Ishikawa (cell line): ENCODE measurements at regions not wholly inside any gene's neighbourhood (a gene's known extent, or its start where the extent isn't known, plus 50 kb on each side); places are given as distances from the start of the nearest gene placed in this dataset.

ENCODE experiments used
- CEBPB ChIP-seq: IDR thresholded peaks from 2 replicates; pipeline ENCODE4 v1.6.1; 2012
- CREB1 ChIP-seq: IDR thresholded peaks from 2 replicates; pipeline ENCODE4 v1.6.1; 2012; ENCODE audit warnings: low read depth
- EGR1 ChIP-seq: IDR thresholded peaks from 2 replicates; pipeline ENCODE4 v1.6.1; 2012
- EP300 ChIP-seq: IDR thresholded peaks from 2 replicates; pipeline ENCODE4 v1.6.1; 2012; ENCODE audit warnings: borderline replicate concordance
- FOXM1 ChIP-seq: IDR thresholded peaks from 2 replicates; pipeline ENCODE4 v1.6.1; 2012; ENCODE audit warnings: low read depth, borderline replicate concordance
- NFIC ChIP-seq: IDR thresholded peaks from 2 replicates; pipeline ENCODE4 v1.6.1; 2012
- RAD21 ChIP-seq: IDR thresholded peaks from 2 replicates; pipeline ENCODE4 v1.6.1; 2012; ENCODE audit warnings: low read depth
- TAF1 ChIP-seq: IDR thresholded peaks from 2 replicates; pipeline ENCODE4 v1.6.1; 2012; ENCODE audit warnings: low read depth, mild to moderate bottlenecking
- TCF12 ChIP-seq: IDR thresholded peaks from 2 replicates; pipeline ENCODE4 v1.6.1; 2012; ENCODE audit warnings: low read depth
- TEAD4 ChIP-seq: IDR thresholded peaks from 2 replicates; pipeline ENCODE4 v1.6.1; 2012
- YY1 ChIP-seq: IDR thresholded peaks from 2 replicates; pipeline ENCODE4 v1.6.1; 2012; ENCODE audit warnings: low read depth
- ZBTB7A ChIP-seq: IDR thresholded peaks from 2 replicates; pipeline ENCODE4 v1.6.1; 2012; ENCODE audit warnings: low read depth
- TF ChIP-seq, protein P1 (sequence below): IDR thresholded peaks from 2 replicates; pipeline ENCODE4 v1.6.1; 2012
- TF ChIP-seq, protein P2 (sequence below): IDR thresholded peaks from 2 replicates; pipeline ENCODE4 v1.6.1; 2012
- TF ChIP-seq, protein P3 (sequence below): IDR thresholded peaks from 2 replicates; pipeline ENCODE4 v1.6.1; 2012; ENCODE audit warnings: low read depth, mild to moderate bottlenecking

DNA sequence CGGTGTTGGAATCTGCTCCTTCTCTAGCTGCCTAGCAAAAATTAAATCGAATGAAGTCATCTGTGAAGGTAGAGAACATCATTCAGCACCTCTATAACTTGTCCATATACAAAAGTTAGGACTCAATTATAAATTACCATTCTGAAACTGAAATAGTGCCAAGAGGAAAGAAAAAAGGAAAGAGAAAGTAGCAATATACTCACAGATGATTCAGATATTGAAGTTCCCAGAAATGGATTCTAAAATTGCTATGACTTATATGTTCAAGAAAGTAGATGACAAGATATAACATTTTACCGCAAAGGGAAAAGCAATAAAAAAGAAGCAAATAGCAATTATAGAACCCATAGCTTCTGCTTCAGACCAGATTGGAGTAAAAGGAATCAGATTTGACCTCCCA is 333.6 kb upstream of the GYPC start:
- TF ChIP-seq RAD21 (no peak), ZBTB7A (no peak)

DNA sequence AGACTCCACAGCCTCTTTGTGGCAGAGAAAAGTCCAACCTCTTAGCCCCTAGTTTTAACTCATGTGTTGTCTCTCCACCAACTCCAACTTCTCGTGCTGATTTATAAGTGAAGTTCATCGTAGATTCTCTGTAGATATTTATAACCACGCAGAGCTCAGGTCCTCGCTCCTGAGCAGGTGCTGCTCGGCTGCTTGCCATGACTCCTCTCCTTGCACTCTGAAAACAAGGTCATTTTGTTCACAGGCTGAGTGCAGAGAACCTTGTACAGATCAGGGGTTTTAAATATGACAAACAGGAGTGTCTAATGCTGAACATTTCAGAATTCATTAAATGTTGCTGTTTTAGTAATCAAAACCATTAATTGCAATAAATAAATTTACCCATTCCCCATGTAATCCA is 330.8 kb upstream of the GYPC start:
- TF ChIP-seq EGR1: no peak
- TF ChIP-seq YY1: no peak
- TF ChIP-seq, protein P1, sequence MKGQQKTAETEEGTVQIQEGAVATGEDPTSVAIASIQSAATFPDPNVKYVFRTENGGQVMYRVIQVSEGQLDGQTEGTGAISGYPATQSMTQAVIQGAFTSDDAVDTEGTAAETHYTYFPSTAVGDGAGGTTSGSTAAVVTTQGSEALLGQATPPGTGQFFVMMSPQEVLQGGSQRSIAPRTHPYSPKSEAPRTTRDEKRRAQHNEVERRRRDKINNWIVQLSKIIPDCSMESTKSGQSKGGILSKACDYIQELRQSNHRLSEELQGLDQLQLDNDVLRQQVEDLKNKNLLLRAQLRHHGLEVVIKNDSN: no peak
- TF ChIP-seq RAD21: no peak
- TF ChIP-seq NFIC: no peak
- TF ChIP-seq FOXM1: no peak
- TF ChIP-seq ZBTB7A: no peak
- TF ChIP-seq, protein P2, sequence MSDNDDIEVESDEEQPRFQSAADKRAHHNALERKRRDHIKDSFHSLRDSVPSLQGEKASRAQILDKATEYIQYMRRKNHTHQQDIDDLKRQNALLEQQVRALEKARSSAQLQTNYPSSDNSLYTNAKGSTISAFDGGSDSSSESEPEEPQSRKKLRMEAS: no peak
- no peak for TF ChIP-seq TCF12
- TF ChIP-seq, protein P3, sequence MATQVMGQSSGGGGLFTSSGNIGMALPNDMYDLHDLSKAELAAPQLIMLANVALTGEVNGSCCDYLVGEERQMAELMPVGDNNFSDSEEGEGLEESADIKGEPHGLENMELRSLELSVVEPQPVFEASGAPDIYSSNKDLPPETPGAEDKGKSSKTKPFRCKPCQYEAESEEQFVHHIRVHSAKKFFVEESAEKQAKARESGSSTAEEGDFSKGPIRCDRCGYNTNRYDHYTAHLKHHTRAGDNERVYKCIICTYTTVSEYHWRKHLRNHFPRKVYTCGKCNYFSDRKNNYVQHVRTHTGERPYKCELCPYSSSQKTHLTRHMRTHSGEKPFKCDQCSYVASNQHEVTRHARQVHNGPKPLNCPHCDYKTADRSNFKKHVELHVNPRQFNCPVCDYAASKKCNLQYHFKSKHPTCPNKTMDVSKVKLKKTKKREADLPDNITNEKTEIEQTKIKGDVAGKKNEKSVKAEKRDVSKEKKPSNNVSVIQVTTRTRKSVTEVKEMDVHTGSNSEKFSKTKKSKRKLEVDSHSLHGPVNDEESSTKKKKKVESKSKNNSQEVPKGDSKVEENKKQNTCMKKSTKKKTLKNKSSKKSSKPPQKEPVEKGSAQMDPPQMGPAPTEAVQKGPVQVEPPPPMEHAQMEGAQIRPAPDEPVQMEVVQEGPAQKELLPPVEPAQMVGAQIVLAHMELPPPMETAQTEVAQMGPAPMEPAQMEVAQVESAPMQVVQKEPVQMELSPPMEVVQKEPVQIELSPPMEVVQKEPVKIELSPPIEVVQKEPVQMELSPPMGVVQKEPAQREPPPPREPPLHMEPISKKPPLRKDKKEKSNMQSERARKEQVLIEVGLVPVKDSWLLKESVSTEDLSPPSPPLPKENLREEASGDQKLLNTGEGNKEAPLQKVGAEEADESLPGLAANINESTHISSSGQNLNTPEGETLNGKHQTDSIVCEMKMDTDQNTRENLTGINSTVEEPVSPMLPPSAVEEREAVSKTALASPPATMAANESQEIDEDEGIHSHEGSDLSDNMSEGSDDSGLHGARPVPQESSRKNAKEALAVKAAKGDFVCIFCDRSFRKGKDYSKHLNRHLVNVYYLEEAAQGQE: no peak
- TF ChIP-seq TAF1: no peak

DNA sequence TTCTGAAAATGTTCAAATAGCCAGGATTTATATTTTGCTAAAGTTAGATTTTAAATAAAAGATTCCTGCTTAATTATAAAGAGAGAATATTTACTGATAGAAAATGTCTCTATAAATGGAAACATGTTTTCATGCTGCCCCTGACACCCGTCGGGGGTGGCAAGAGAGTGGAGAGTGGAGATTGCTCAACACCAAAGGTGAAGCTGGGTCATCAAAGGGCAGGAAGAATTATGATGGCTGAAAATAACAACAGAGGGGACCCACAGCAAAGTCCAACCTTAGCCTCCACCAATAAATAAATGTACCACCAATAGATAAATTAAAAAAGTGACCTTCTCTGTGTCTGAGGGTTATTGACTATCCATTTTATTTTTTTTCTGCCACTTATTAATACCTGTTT is 326.8 kb upstream of the GYPC start:
- no peak for TF ChIP-seq ZBTB7A

DNA sequence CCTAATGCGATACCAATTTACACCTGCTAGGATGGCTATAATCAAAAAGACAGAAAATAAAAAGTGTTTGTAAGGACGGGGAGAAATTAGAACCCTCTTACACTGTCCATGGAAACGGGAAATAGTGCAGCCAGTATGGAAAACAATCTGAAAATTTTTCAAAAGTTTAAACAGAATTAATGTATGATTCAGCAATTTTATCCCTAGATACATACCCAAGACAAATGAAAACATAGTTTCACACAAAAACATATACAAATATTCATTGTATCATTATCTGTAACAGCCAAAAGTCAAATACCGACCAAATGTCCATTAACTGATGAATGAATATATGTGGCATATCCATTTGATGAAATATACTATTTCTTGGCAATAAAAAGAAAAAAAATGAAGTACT is 313.5 kb upstream of the GYPC start:
- no peak for TF ChIP-seq TEAD4
- no peak for TF ChIP-seq NFIC
- no peak for TF ChIP-seq RAD21
- TF ChIP-seq YY1: no peak
- TF ChIP-seq CEBPB: no peak
- TF ChIP-seq EP300: no peak
- no peak for TF ChIP-seq CREB1

DNA sequence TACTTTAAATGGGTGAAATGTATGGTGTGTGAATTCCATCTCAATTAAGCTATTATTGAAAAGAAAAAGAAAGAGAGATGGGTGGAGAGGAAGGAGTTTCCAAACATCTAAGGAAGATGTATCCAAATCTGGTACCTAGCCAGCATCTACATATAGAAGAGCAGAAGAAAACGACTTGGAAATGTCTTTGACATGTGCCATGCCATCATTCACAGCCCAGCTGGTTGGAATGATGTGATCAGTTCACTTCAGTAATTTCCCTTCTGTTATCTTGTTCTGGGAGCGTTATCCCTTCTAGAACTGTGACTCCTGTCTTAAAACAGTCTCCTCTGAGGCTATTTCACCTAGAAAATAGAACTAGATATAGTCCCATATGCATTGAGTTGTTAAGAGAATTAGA is 312.8 kb upstream of the GYPC start:
- TF ChIP-seq YY1 (no peak), EP300 (no peak), TEAD4 (no peak), NFIC (no peak), FOXM1 (no peak), TAF1 (no peak), EGR1 (no peak), TCF12 (no peak)
- TF ChIP-seq, protein P3: no peak
- TF ChIP-seq, protein P2: no peak

DNA sequence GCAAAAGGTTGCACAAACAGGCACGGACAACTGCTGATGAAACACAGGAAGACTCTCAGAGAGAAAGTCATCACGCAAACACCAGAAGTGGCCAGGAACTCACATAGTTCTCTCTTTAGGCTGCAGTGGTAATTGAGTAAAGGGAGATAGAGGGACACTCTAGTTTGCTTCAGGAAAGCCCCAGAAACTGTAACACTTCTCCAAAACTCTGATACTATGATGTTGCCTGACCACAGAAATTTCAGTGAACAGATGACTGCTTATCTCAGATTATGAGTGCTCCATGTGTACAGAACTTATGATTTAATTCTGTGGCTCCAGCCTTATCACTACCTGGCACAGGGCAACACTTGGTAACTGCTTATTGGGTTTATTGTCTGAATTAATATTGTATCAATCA is 311.5 kb upstream of the GYPC start:
- no peak for TF ChIP-seq EP300

DNA sequence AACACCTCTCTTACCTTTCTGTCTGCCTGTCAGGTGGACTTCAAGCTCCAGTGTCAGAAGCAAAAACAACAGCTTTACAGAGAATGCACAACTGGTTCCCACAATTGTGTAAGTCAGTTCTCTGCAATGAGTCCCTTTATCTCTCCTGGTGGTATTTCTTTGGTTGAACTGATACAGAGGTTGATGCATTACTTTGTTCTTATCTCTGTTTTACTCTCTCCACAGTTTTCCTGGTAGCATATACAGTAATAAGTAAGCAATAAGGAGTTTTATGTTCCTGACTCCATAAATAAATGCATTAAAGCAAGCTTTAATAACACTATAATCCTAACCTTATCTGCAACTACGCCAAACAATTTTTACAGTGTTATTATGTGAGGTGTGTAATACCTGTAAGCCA is 310.3 kb upstream of the GYPC start:
- no peak for TF ChIP-seq FOXM1
- no peak for TF ChIP-seq YY1
- TF ChIP-seq NFIC: no peak
- TF ChIP-seq RAD21: no peak
- TF ChIP-seq, protein P3: no peak
- TF ChIP-seq EP300: no peak
- no peak for TF ChIP-seq TEAD4
- TF ChIP-seq, protein P1: no peak
- no peak for TF ChIP-seq CREB1
- TF ChIP-seq CEBPB: no peak
- TF ChIP-seq ZBTB7A: no peak
- TF ChIP-seq EGR1: no peak
- TF ChIP-seq, protein P2: no peak
- no peak for TF ChIP-seq TAF1
